Fibroblast of pulmonary artery (primary cell): ENCODE measurements at regions not wholly inside any gene's neighbourhood (a gene's known extent, or its start where the extent isn't known, plus 50 kb on each side); places are given as distances from the start of the nearest gene placed in this dataset.
"Not testable (repeated sequence)": the region's sequence is repeated elsewhere in the genome, so short reads cannot be mapped to it uniquely, and the experiment has no call there.

Source experiments
- DNase-seq: peaks from one replicate; pipeline ENCODE4 v3.0.0-alpha.2; 2010; ENCODE audit warnings: low read depth
- H3K4me3 ChIP-seq: replicated peaks from 2 replicates; pipeline ENCODE4 v1.5.1; 2011; ENCODE audit warnings: low read depth, mild to moderate bottlenecking, control low read depth, low read length, moderate library complexity
- TF ChIP-seq, protein P1 (sequence below): IDR thresholded peaks from 2 replicates; pipeline ENCODE4 v1.5.1; 2011; ENCODE audit warnings: mild to moderate bottlenecking, control low read depth, low read length, inconsistent platforms; ENCODE audit errors: missing control alignments

DNA sequence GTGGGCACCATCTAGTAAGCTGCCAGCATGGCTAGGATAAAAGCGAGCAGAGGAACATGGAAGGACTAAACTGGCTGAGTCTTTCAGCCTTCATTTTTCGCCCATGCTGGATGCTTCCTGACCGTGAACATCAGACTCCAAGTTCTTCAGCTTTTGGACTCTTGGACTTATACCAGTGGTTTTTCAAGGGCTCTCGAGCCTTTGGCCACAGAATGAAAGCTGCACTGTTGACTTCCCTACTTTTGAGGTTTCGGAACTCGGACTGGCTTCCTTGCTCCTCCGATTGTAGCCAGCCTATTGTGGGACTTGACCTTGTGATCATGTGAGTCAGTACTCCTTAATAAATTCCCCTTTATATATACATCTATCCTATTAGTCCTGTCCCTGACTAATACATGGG lies 785.1 kb upstream of the SLITRK6 start:
- H3K4me3 ChIP-seq: no peak overlapping the region
- no peak for DNase-seq
- TF ChIP-seq, protein P1, sequence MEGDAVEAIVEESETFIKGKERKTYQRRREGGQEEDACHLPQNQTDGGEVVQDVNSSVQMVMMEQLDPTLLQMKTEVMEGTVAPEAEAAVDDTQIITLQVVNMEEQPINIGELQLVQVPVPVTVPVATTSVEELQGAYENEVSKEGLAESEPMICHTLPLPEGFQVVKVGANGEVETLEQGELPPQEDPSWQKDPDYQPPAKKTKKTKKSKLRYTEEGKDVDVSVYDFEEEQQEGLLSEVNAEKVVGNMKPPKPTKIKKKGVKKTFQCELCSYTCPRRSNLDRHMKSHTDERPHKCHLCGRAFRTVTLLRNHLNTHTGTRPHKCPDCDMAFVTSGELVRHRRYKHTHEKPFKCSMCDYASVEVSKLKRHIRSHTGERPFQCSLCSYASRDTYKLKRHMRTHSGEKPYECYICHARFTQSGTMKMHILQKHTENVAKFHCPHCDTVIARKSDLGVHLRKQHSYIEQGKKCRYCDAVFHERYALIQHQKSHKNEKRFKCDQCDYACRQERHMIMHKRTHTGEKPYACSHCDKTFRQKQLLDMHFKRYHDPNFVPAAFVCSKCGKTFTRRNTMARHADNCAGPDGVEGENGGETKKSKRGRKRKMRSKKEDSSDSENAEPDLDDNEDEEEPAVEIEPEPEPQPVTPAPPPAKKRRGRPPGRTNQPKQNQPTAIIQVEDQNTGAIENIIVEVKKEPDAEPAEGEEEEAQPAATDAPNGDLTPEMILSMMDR: no peak

DNA sequence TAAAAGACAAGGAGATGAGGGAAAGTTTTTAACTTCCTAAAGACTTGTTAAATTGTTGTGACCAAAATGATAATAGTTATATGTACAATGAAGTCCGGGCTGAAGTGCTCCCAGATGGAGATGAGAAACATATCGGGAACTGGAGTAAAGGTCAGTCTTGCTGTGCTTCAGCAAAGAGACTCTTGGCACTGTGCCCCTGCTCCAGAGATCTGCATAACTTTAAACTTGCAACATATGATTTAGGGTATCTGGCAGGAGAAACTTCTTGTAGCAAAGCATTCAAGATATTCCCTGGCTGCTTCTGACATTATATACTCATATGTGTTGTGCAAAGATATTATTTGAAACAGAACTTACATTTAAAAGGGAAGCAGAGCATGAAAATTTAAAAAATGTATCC lies 786.6 kb upstream of the SLITRK6 start:
- DNase-seq: peak; percentile 79
- TF ChIP-seq, protein P1: no peak

DNA sequence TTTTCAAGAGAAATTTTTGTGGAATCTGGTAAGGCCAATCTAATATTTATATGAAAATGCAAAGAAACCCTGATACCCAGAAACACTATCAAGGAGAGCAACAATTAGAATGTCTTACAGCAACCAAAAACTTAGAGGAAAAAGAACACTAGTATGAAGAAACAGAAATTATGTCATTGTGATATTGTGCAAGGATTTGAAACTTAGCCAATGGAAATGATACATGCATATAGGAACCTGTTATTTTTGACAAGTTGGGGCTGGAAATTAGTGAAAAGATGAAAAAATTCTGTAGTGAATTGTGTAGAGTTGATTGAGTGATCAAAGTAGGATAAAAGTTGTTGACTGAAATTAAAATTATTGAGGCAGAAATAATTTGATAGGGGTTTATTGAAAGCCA lies 792.6 kb upstream of the SLITRK6 start:
- TF ChIP-seq, protein P1: no peak
- DNase-seq: peak; percentile 66
- no peak overlapping the region for H3K4me3 ChIP-seq

More for the DNA sequence above, 786.6 kb upstream of the SLITRK6 start:
- no peak overlapping the region for H3K4me3 ChIP-seq

DNA sequence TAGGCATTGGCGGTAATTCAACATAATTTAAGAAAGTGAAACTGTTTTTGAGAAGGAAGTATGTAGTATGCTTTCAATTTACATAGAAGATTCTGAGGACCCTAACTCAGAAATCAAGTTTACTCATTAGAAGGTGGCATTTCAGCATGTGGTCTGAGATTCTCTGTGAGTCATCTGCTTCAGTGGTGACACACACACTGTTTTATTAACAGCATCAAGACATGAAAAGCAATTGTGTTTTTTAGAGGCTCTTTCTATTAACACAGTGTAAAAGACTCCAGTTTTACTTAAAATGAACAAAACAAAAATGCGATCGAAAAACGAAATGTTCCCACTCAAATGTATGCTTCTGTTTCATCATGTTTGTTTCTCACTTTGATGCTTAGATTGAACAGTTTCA lies 802.1 kb upstream of the SLITRK6 start:
- TF ChIP-seq, protein P1: no peak
- DNase-seq: no peak
- no peak overlapping the region for H3K4me3 ChIP-seq

DNA sequence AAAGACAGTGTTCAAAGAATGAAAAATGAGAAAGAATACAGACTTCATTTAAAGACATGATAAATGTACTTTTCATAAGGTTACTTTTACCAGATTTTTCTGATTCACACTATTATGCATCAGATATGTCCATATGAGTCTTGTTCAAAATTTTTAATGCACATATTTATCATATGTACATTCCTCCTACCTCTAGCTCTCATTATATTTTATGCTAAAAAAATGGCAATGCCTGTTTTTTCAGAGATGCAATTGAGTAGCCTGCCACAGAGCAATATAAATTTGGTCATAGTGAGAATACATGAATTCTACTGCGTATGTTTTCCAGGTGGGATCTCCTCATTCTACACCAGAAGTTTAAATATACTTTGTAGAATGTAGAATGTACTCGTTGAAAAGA lies 807.0 kb upstream of the SLITRK6 start:
- H3K4me3 ChIP-seq: no peak overlapping the region
- TF ChIP-seq, protein P1: no peak
- no peak for DNase-seq

DNA sequence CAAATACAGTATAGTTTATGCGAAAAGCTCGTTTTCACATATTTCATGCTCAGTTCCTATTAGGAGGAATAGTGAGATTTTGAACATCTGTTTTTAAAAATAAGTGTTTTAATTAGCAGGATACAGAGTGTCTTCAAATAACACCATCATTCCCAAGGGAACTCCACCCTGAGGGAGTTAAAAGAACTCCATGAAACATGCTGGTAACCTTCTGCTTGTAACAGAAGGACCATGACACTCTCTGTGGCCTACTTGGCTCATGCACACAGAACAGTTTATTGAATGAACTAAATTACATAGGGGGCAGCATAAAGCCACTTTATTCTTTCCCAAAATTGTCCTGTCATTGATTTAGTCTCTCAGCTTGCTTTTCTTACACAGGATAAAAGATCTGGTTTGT lies 809.5 kb upstream of the SLITRK6 start:
- no peak overlapping the region for H3K4me3 ChIP-seq
- TF ChIP-seq, protein P1: no peak
- DNase-seq: no peak

DNA sequence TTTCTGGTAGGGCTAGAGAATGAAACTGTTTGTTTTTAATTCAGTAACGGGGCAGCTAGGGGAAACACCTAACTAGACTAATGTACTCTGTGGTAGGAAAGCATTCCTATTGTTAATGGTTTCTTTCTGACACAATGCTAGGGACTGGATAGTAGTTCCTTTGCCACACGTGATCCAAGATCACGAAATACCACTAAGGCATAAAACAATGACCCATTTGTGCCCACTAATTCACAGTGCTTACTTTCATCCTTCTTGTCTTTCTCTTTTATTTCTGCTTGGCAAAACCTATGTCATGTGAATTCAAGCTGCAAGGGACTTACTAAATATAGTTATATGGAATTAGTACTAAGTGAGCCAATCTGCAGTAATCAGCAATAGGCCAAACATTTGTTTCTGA lies 834.1 kb upstream of the SLITRK6 start:
- no peak overlapping the region for H3K4me3 ChIP-seq
- no peak for DNase-seq
- TF ChIP-seq, protein P1: no peak

DNA sequence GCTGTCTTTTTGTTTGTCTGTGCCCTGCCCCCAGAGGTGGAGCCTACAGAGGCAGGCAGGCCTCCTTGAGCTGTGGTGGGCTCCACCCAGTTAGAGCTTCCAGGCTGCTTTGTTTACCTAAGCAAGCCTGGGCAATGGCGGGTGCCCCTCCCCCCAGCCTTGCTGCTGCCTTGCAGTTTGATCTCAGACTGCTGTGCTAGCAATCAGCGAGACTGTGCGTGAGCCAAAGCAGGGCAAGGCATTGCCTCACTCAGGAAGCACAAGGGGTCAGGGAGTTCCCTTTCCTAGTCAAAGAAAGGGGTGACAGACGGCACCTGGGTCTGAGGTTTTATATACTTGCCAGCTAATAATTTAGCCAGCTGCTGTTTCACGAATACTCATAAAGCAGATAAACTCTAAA lies 852.0 kb upstream of the SLITRK6 start:
- not testable (repeated sequence) for DNase-seq, H3K4me3 ChIP-seq
